ENCODE measurements at regions not wholly inside any gene's neighbourhood (a gene's known extent, or its start where the extent isn't known, plus 50 kb on each side); places are given as distances from the start of the nearest gene placed in this dataset.
A peak's percentile ranks its signal among the peaks of the same experiment; 100 is the strongest.
"Not testable (repeated sequence)": the region's sequence is repeated elsewhere in the genome, so short reads cannot be mapped to it uniquely, and the experiment has no call there.

DNA sequence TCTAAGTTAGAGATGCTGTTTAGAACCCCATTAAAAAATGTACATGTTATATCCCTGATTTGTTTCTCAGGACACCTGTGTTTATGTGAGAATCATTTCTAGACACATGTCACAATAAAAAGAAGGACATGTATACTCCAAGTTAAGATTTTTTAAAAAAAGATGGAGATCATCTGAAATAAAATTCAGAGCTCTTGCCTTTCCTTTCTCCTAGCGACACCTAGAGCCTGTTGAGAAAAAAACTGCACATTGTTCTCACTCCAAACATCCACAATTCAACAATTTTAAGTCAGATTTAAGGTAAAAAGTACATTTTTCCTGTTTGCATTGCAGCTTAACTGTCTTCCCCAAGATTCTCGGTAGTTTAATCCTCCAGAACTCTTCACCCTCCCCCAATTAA lies 171.8 kb downstream of the ATP6V0E2 start:
- H3K9me3 ChIP-seq, H3K27ac ChIP-seq, H3K36me3 ChIP-seq, ATAC-seq, DNase-seq, H3K4me3 ChIP-seq: not testable (repeated sequence)
- WGBS, 4 donors: 3 to 27% (median 8%) methylated on average over 1 to 2 of the region's 2 CpGs
- TF ChIP-seq, protein P1, sequence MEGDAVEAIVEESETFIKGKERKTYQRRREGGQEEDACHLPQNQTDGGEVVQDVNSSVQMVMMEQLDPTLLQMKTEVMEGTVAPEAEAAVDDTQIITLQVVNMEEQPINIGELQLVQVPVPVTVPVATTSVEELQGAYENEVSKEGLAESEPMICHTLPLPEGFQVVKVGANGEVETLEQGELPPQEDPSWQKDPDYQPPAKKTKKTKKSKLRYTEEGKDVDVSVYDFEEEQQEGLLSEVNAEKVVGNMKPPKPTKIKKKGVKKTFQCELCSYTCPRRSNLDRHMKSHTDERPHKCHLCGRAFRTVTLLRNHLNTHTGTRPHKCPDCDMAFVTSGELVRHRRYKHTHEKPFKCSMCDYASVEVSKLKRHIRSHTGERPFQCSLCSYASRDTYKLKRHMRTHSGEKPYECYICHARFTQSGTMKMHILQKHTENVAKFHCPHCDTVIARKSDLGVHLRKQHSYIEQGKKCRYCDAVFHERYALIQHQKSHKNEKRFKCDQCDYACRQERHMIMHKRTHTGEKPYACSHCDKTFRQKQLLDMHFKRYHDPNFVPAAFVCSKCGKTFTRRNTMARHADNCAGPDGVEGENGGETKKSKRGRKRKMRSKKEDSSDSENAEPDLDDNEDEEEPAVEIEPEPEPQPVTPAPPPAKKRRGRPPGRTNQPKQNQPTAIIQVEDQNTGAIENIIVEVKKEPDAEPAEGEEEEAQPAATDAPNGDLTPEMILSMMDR (IDR thresholded peaks at IDR 0.05): peak in 8 of 12 donors; percentile 10 to 48 (median 36)
- peaks cover 0 to 18% (median 2%) of the 10 kb centered on the region in 12 donors for H3K4me1 ChIP-seq
- intact Hi-C loops (cut with DNase I): loop anchor here in 4 of 10 donors (5.0 to 10.0 kb wide), 3 partner anchors 161 to 241 kb away; no protein-coding TSS in a partner anchor
- peaks cover 0 to 21% (median 10%) of the 10 kb centered on the region in 9 donors for H3K27me3 ChIP-seq

DNA sequence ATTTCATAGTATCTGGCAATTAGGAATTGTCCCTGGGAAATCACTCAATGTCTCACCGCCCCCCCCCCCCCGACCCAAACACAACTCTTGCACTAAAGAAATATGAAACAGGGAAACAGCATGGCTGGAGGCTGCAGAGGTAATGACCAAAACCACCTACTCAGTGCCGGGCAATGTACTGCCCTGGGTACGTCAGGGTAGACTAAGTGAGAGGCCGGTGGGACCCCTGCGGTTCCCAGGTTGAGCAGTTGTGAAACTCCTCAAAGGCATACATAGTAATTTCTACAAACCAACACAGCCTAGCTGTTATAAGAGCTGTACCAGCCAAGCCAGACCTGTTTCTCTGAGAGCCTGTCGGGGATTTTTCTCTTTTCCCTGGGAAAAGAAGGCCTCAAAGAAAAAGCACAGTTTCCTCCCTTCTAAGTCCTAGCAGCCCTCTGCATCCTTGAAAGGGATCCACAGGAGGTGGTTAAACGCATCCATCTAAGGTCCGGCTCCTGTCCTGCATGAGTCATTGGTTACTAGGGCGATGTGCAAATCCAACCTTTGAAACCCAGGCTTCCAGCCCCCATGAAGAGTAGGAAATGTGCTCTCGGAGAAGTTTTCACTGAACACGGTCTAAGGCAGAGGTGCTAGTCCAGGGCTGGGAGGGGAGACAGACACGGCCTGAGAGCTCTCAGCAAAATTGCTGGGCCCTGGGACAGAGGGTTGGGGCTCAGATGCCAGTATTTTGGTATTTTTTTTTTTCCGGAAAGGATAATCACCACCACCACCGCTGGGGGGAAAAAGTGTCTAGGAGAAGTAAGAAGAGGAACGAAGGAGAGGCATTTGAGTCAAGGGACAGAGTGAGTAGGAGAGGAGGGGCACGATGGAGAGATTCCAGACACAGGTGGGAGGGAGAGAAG lies 172.8 kb downstream of the ATP6V0E2 start:
- peaks cover 0 to 21% (median 10%) of the 10 kb centered on the region in 9 donors for H3K27me3 ChIP-seq
- H3K9me3 ChIP-seq, ATAC-seq, H3K27ac ChIP-seq, H3K36me3 ChIP-seq, DNase-seq: not testable (repeated sequence)
- peak overlapping the region in 1 of 12 donors; percentile 51 for H3K4me3 ChIP-seq
- 25 to 39% (median 33%) methylated on average over 11 to 12 of the region's 17 CpGs for WGBS, 4 donors
- peaks cover 0 to 18% (median 2%) of the 10 kb centered on the region in 12 donors for H3K4me1 ChIP-seq
- intact Hi-C loops (cut with DNase I): loop anchor here in 5 of 10 donors (2.0 to 10.0 kb wide), 4 partner anchors 162 to 242 kb away; no protein-coding TSS in a partner anchor

DNA sequence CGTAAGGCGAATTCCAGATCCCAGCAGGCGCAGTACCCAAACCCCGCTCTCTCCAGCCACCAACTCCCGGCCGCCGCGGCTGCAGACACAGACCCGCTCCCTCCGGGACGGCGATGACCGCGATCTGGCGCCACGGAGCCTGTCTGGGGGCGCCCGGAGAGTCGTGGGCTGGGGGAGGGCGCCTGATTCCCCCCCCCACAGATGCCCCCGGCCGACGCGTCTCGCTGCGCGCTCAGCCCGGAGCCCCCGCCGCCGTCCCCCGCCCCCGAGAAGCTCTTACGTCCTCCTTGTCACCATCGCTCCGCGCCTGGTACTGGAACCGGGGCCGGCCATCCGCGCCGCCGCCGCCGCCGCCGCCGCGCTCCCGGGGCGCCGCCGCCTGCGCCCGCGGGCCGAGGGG lies 173.6 kb downstream of the ATP6V0E2 start:
- 0 to 1% (median 0%) methylated on average over 2 to 57 of the region's 57 CpGs for WGBS, 4 donors
- not testable (repeated sequence) for ATAC-seq, H3K36me3 ChIP-seq, H3K27ac ChIP-seq, DNase-seq, H3K9me3 ChIP-seq
- Histone ChIP-seq H3K4me1 (peaks cover 0 to 18% (median 2%) of the 10 kb centered on the region in 12 donors), H3K4me3 (peak overlapping the region in 6 of 12 donors; percentile 44 to 54 (median 48)), H3K27me3 (peaks cover 0 to 21% (median 10%) of the 10 kb centered on the region in 9 donors)
- intact Hi-C loops (cut with DNase I): loop anchor here in 5 of 10 donors (2.0 to 10.0 kb wide), 4 partner anchors 163 to 243 kb away; no protein-coding TSS in a partner anchor

DNA sequence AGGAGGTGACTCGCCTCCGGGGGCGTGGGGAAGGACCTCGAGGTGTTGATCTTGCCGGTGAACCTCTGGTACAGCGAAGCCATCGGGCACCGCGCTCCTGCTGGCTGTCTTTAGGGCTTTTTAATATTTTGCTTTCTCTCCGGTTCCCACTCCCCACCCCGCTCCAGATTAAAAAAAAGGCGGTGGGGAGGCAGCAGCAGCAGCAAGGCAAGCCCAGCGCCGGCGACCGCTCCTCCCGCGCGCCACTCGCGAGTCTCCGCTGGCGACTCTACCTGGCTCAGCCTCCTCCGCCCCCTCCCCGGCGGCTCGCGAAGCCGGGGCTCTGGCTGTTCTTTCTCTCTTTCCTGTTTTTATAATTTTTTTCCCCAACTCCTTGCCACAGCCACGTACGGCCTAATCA lies 174.0 kb downstream of the ATP6V0E2 start:
- Histone ChIP-seq H3K4me1 (peaks cover 0 to 18% (median 2%) of the 10 kb centered on the region in 12 donors), H3K27me3 (peaks cover 0 to 21% (median 10%) of the 10 kb centered on the region in 9 donors), H3K4me3 (peak overlapping the region in 9 of 12 donors; percentile 31 to 54 (median 45))
- intact Hi-C loops (cut with DNase I): loop anchor here in 5 of 10 donors (2.0 to 10.0 kb wide), 4 partner anchors 163 to 243 kb away; no protein-coding TSS in a partner anchor
- H3K27ac ChIP-seq, ATAC-seq, H3K36me3 ChIP-seq, H3K9me3 ChIP-seq, DNase-seq: not testable (repeated sequence)
- WGBS, 4 donors: 1 to 2% (median 2%) methylated on average over 25 to 31 of the region's 31 CpGs

DNA sequence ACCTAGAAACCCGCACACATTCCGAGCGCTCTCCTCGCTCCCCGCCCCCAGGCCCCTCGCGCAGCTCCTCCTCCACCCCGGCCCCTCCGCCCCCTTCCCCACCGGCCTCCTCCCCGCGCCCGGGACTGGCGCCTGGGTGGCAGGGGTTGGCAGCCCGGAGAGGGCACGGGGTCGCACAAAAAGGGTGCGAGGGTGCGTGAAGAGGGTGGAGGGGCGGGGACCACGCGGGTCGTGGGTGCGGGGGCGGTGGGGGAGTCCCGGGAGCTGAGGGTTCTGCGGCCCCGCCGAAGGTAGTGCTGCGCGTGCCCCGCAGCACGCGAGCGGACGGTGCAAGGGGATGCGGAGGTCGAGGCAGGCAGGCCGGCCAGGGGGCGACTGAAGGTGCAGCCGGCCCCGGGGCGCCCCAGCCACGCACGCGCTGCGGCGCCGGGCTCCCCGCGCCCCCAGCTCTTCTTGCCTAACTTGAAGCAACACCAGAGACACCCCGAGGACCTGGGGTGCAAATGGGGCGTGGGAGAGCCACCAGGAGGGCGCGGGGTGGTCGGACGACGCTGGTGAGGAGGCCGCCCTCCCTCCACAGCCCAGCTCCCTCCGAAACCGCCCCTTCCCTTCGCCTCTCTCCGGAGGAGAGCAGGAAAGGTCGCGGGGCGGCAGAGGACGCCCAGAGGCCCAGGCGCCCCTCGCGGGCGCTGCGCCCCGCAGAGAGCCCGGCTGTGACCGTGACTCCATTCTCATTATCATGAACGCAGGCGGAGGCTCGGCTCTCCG lies 174.7 kb downstream of the ATP6V0E2 start:
- Histone ChIP-seq H3K27ac (peak overlapping the region in 4 of 12 donors; percentile 17 to 58 (median 20)), H3K27me3 (peaks cover 0 to 21% (median 11%) of the 10 kb centered on the region in 9 donors), H3K4me1 (peaks cover 0 to 18% (median 2%) of the 10 kb centered on the region in 12 donors), H3K4me3 (peak overlapping the region in 11 of 12 donors; percentile 14 to 54 (median 44))
- intact Hi-C loops (cut with DNase I): loop anchor here in 4 of 10 donors (5.0 to 10.0 kb wide), 3 partner anchors 164 to 244 kb away; no protein-coding TSS in a partner anchor
- peak in 3 of 4 donors; percentile 25 to 43 (median 36) for ATAC-seq
- not testable (repeated sequence) for DNase-seq, H3K9me3 ChIP-seq, H3K36me3 ChIP-seq
- WGBS, 4 donors: 0 to 2% (median 1%) methylated on average over 48 to 79 of the region's 79 CpGs
